Gastrocnemius medialis (tissue), 4 donors: ENCODE measurements at regions not wholly inside any gene's neighbourhood (a gene's known extent, or its start where the extent isn't known, plus 50 kb on each side); places are given as distances from the start of the nearest gene placed in this dataset.
"Not testable (repeated sequence)": the region's sequence is repeated elsewhere in the genome, so short reads cannot be mapped to it uniquely, and the experiment has no call there.

Experiments used
- ATAC-seq, 2 donors: fragments of 150-250 bp; one replicate each; pipeline ENCODE4 v1.9.1; 2016
- DNase-seq, 2 donors: peaks; one replicate each; pipeline ENCODE4 v3.0.0-alpha.2; 2019
- H3K27ac ChIP-seq, 4 donors: fragments of 200-600 bp; sonication (generic); 1 replicate in 1 of 4; 2 replicates in 3 of 4; pipeline ENCODE4 v1.5.1; 2016 to 2018; ENCODE audit warnings: mild to moderate bottlenecking in 2 of 4, moderate library complexity in 1 of 4
- H3K27me3 ChIP-seq, 3 donors: fragments of 200-600 bp; sonication (generic) in 2 of 3; 1 replicate in 1 of 3; 2 replicates in 2 of 3; pipeline versions ENCODE4 v1.5.1 to v1.6.0; 2016 to 2019; ENCODE audit warnings: mild to moderate bottlenecking in 1 of 3, moderate library complexity in 1 of 3
- H3K36me3 ChIP-seq, 2 donors: fragments of 200-600 bp; sonication (generic) in 1 of 2; one replicate each; pipeline ENCODE4 v1.5.1; 2017 to 2018
- H3K4me1 ChIP-seq, 2 donors: fragments of 200-600 bp; sonication (generic) in 1 of 2; one replicate each; pipeline ENCODE4 v1.5.1; 2016 to 2017; ENCODE audit warnings: mild to moderate bottlenecking in 2 of 2
- H3K4me3 ChIP-seq, 4 donors: fragments of 200-600 bp; sonication (generic) in 3 of 4; 1 replicate in 1 of 4; 2 replicates in 3 of 4; pipeline ENCODE4 v1.5.1; 2016 to 2019; ENCODE audit warnings: mild to moderate bottlenecking in 2 of 4
- H3K9me3 ChIP-seq, 3 donors: fragments of 200-600 bp; sonication (generic) in 2 of 3; 1 replicate in 1 of 3; 2 replicates in 2 of 3; pipeline ENCODE4 v1.5.1; 2016 to 2019
- CTCF ChIP-seq, 5 experiments: fragments of 450-650 bp in 3 of 5; fragments of 200-600 bp in 2 of 5; sonication (generic) in 2 of 5; IDR thresholded peaks in 4 of 5; conservative IDR thresholded peaks in 1 of 5; 1 replicate in 4 of 5; 2 replicates in 1 of 5; pipeline ENCODE4 v1.5.1; 2016 to 2019; ENCODE audit warnings: antibody characterized with exemption in 5 of 5, mild to moderate bottlenecking in 3 of 5, moderate library complexity in 3 of 5
- POLR2A ChIP-seq, 2 donors: fragments of 450-650 bp; IDR thresholded peaks; one replicate each; pipeline ENCODE4 v1.6.1; 2017; ENCODE audit warnings: antibody characterized with exemption in 2 of 2, mild to moderate bottlenecking in 2 of 2, moderate library complexity in 2 of 2
- in situ Hi-C, 4 donors: fragments of 200-750 bp; cut with MboI; loops; one replicate each; pipeline versions ENCODE4 v1.15.0 to v1.8.0; 2017; ENCODE audit warnings: low sequenced_read_pairs in 4 of 4
- intact Hi-C: fragments of 100-400 bp; cut with DNase I; formaldehyde crosslinking; loops from one replicate; pipeline ENCODE4 v1.15.1; 2023; ENCODE audit warnings: low total_unique reads

GRCh38 chrX:13412208-13412600, 92.4 kb upstream of the ATXN3L start:
- Histone ChIP-seq H3K4me3 (no peak overlapping the region), H3K27ac (no peak overlapping the region), H3K9me3 (no peaks in the 10 kb centered on the region), H3K4me1 (no peaks in the 10 kb centered on the region), H3K27me3 (no peaks in the 10 kb centered on the region), H3K36me3 (no peaks in the 10 kb centered on the region)
- no peak for TF ChIP-seq POLR2A (IDR thresholded peaks at IDR 0.05)
- intact Hi-C loops (no loop called here), in situ Hi-C loops (no loop called here)
- ATAC-seq = no peak
- no peak for DNase-seq

GRCh38 chrX:13411496-13412207, 91.8 kb upstream of the ATXN3L start:
- H3K4me3 ChIP-seq = no peak overlapping the region
- H3K9me3 ChIP-seq = no peaks in the 10 kb centered on the region
- H3K27me3 ChIP-seq = no peaks in the 10 kb centered on the region
- H3K36me3 ChIP-seq = no peaks in the 10 kb centered on the region
- in situ Hi-C loops (no loop called here), intact Hi-C loops (no loop called here)
- TF ChIP-seq CTCF (IDR thresholded peaks at IDR 0.05 in 4 of 5, conservative IDR thresholded peaks at IDR 0.05 in 1 of 5) = no peak
- no peak for TF ChIP-seq POLR2A (IDR thresholded peaks at IDR 0.05)
- no peaks in the 10 kb centered on the region for H3K4me1 ChIP-seq
- ATAC-seq (no peak), DNase-seq (no peak)
- H3K27ac ChIP-seq = no peak overlapping the region

- H3K4me3 ChIP-seq, DNase-seq, intact Hi-C loops, in situ Hi-C loops, H3K27me3 ChIP-seq, H3K27ac ChIP-seq, H3K36me3 ChIP-seq, H3K9me3 ChIP-seq, H3K4me1 ChIP-seq, ATAC-seq: not testable (repeated sequence)
Observed at GRCh38 chrX:13408599-13408998, 88.7 kb upstream of the ATXN3L start.

GRCh38 chrX:13404777-13405176, 84.9 kb upstream of the ATXN3L start:
- ATAC-seq, in situ Hi-C loops, intact Hi-C loops, H3K27me3 ChIP-seq, H3K9me3 ChIP-seq, H3K36me3 ChIP-seq, DNase-seq, H3K4me1 ChIP-seq, H3K27ac ChIP-seq, H3K4me3 ChIP-seq: not testable (repeated sequence)

GRCh38 chrX:13404364-13404763, 84.5 kb upstream of the ATXN3L start:
- no peaks in the 10 kb centered on the region for H3K27me3 ChIP-seq
- H3K36me3 ChIP-seq = no peaks in the 10 kb centered on the region
- no peaks in the 10 kb centered on the region for H3K9me3 ChIP-seq
- no peak overlapping the region for H3K27ac ChIP-seq
- DNase-seq = no peak
- no peaks in the 10 kb centered on the region for H3K4me1 ChIP-seq
- TF ChIP-seq POLR2A (IDR thresholded peaks at IDR 0.05) (no peak), CTCF (IDR thresholded peaks at IDR 0.05 in 4 of 5, conservative IDR thresholded peaks at IDR 0.05 in 1 of 5) (no peak)
- ATAC-seq = no peak
- in situ Hi-C loops = no loop called here
- intact Hi-C loops = no loop called here
- H3K4me3 ChIP-seq = no peak overlapping the region

GRCh38 chrX:13401724-13402123, 81.9 kb upstream of the ATXN3L start:
- H3K36me3 ChIP-seq = no peaks in the 10 kb centered on the region
- H3K27ac ChIP-seq = no peak overlapping the region
- in situ Hi-C loops (no loop called here), intact Hi-C loops (no loop called here)
- DNase-seq (no peak), ATAC-seq (no peak)
- TF ChIP-seq CTCF (IDR thresholded peaks at IDR 0.05 in 4 of 5, conservative IDR thresholded peaks at IDR 0.05 in 1 of 5) = no peak
- TF ChIP-seq POLR2A (IDR thresholded peaks at IDR 0.05) = no peak
- no peaks in the 10 kb centered on the region for H3K27me3 ChIP-seq
- H3K4me3 ChIP-seq = no peak overlapping the region
- H3K4me1 ChIP-seq = no peaks in the 10 kb centered on the region
- no peaks in the 10 kb centered on the region for H3K9me3 ChIP-seq
